Heart right ventricle (tissue), 16 donors: ENCODE measurements at regions not wholly inside any gene's neighbourhood (a gene's known extent, or its start where the extent isn't known, plus 50 kb on each side); places are given as distances from the start of the nearest gene placed in this dataset.

Source experiments
- ATAC-seq, 8 donors: fragments of 200-7000 bp; cut with Tn5 transposase; one replicate each; pipeline ENCODE4 v1.9.1; 2020; ENCODE audit warnings: mild to moderate bottlenecking in 8 of 8, moderate library complexity in 8 of 8, moderate number of reproducible peaks in 1 of 8
- DNase-seq, 2 donors: peaks; one replicate each; pipeline ENCODE4 v3.0.0-alpha.2; 2020
- H3K27ac ChIP-seq, 10 donors: fragments of 200-600 bp; sonication (generic) in 2 of 10; one replicate each; pipeline versions ENCODE4 v1.5.0 to v1.8.0; 2020 to 2022; ENCODE audit warnings: mild to moderate bottlenecking in 3 of 10
- H3K27me3 ChIP-seq, 7 donors: fragments of 200-600 bp; one replicate each; pipeline ENCODE4 v1.8.0; 2021 to 2022; ENCODE audit warnings: mild to moderate bottlenecking in 2 of 7
- H3K36me3 ChIP-seq, 9 donors: fragments of 200-600 bp; sonication (generic) in 1 of 9; one replicate each; pipeline versions ENCODE4 v1.5.0 to v1.8.0; 2020 to 2022; ENCODE audit warnings: mild to moderate bottlenecking in 2 of 9
- H3K4me1 ChIP-seq, 9 donors: fragments of 200-600 bp; sonication (generic) in 1 of 9; one replicate each; pipeline versions ENCODE4 v1.5.0 to v1.8.0; 2020 to 2022; ENCODE audit warnings: mild to moderate bottlenecking in 4 of 9
- H3K4me3 ChIP-seq, 10 donors: fragments of 200-600 bp; sonication (generic) in 2 of 10; one replicate each; pipeline versions ENCODE4 v1.5.0 to v1.8.0; 2020 to 2022; ENCODE audit warnings: mild to moderate bottlenecking in 7 of 10, moderate library complexity in 2 of 10
- H3K9me3 ChIP-seq, 11 donors: fragments of 200-600 bp in 10 of 11; sonication (generic) in 2 of 11; one replicate each; pipeline versions ENCODE4 v1.5.0 to v1.8.0; 2013 to 2022; ENCODE audit warnings: mild to moderate bottlenecking in 2 of 11, control low read depth in 1 of 11, moderate library complexity in 1 of 11
- WGBS, 2 donors: extraction: QIAGEN DNeasy Blood & Tissue Kit; methylation state at CpG; one replicate each; pipeline ENCODE4 v1.1.7; 2013; ENCODE audit warnings: inconsistent platforms in 1 of 2; 5-methylcytosine and 5-hydroxymethylcytosine counted together
- intact Hi-C, 10 donors: fragments of 100-400 bp; cut with DNase I; formaldehyde crosslinking; loops; one replicate each; pipeline versions ENCODE4 v1.11.1 to v1.14.2; 2022
- TF ChIP-seq, protein P1 (sequence below), 9 donors: fragments of 200-600 bp; sonication (generic) in 2 of 9; IDR thresholded peaks; one replicate each; pipeline versions ENCODE4 v1.5.0 to v1.8.0; 2021 to 2022; ENCODE audit warnings: antibody characterized with exemption in 9 of 9, mild to moderate bottlenecking in 5 of 9, moderate library complexity in 1 of 9
- donor health status: Arrhythmogenic right ventricular cardiomyopathy.
- donor health status: ischemic (EF 13 %, LVEDD 7.1; RV severe dilation, severe dysfunction).
- donor health status: healthy with polysubstance abuse.
- donor health status: DM: no; HTN: yes; CAD: no.
- donor health status: DM: no; HTN: no; CAD: no.
- donor health status: ischemic (EF 25% LVEDD 6.9; RV normal size, moderate dysfunction).
- donor health status: ischemic (EF 25% LVEDD 5.7; RV mildly dilated, moderate dysfunction).
- donor health status: healthy.
- donor health status: DM: yes; HTN: yes; CAD: no.
- donor health status: Ischemic cardiomyopathy.
- donor health status: ischemic (EF 35%, LVEDD 5.7; RV mildly dilated, moderate dysfunction).
- donor health status: nonischemic (EF 11% LVEDD 7.7; RV severe dilation, severe dysfunction).
- donor health status: DM: yes; HTN: yes; CAD: no.
- donor health status: PGD.
- donor health status: ischemic (EF 29% LVEDD 5.4; RV normal size, mild dysfunction).
- donor health status: nonischemic (EF 23%, LVEDD 6.1; RV moderate dilation, normal function).

DNA sequence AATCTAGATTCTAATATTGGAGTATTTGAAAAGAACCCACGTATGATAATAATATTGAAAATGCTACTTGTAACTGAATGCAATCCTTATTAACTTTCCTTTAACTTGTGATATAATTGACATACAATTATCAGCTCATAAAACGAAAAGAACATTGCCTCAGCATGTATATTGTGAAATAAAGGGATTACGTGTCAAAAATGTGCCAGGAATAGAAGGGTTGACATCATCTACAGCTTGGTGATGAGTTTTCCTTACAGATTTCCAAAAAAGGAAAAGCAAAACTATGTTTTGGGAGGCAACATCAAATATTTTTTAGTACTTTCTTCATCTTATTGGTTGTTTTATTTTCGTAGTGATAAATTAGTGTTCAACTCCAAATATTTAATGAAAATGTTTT, 266.0 kb upstream of the PTGER4 start:
- H3K4me1 ChIP-seq, result peaks cover 0 to 48% (median 19%) of the 10 kb centered on the region in 9 donors
- intact Hi-C loops, result loop anchor here in 1 of 10 donors (5.0 kb wide), 1 partner anchor 274 kb away; no protein-coding TSS in a partner anchor
- no peak for ATAC-seq
- no peaks in the 10 kb centered on the region for H3K27me3 ChIP-seq
- H3K36me3 ChIP-seq, result no peaks in the 10 kb centered on the region
- DNase-seq, result no peak
- peaks cover 0 to 13% (median 0%) of the 10 kb centered on the region in 11 donors for H3K9me3 ChIP-seq
- TF ChIP-seq, protein P1, sequence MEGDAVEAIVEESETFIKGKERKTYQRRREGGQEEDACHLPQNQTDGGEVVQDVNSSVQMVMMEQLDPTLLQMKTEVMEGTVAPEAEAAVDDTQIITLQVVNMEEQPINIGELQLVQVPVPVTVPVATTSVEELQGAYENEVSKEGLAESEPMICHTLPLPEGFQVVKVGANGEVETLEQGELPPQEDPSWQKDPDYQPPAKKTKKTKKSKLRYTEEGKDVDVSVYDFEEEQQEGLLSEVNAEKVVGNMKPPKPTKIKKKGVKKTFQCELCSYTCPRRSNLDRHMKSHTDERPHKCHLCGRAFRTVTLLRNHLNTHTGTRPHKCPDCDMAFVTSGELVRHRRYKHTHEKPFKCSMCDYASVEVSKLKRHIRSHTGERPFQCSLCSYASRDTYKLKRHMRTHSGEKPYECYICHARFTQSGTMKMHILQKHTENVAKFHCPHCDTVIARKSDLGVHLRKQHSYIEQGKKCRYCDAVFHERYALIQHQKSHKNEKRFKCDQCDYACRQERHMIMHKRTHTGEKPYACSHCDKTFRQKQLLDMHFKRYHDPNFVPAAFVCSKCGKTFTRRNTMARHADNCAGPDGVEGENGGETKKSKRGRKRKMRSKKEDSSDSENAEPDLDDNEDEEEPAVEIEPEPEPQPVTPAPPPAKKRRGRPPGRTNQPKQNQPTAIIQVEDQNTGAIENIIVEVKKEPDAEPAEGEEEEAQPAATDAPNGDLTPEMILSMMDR (IDR thresholded peaks at IDR 0.05), result no peak
- no peak overlapping the region for H3K27ac ChIP-seq
- no peak overlapping the region for H3K4me3 ChIP-seq
- 69 to 71% methylated on average over 4 of the region's 4 CpGs for WGBS, 2 donors

DNA sequence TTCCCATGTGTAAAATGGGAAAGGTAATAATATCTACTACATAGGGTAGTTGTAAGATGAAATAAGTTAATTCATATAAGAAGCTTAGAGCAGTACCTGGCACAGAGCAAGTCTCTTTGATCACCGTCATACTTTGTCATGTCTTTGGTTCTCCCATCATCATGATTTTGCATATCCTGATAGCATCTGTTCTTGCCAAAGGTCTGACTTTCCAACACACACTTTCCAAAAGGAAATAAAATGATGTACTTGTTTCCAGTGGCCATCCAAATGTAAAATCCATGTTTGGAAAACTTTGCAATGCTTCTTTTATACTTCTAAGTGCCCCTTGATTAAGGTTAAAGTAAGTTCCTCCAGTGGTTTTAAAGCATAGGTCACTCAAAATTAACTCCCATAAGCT, 266.9 kb upstream of the PTGER4 start:
- Histone ChIP-seq H3K9me3 (peaks cover 0 to 7% (median 0%) of the 10 kb centered on the region in 11 donors), H3K36me3 (no peaks in the 10 kb centered on the region), H3K4me1 (peaks cover 0 to 54% (median 19%) of the 10 kb centered on the region in 9 donors), H3K4me3 (no peak overlapping the region), H3K27me3 (no peaks in the 10 kb centered on the region), H3K27ac (no peak overlapping the region)
- WGBS, 2 donors, result 72 to 79% methylated on average over 1 of the region's 1 CpG
- TF ChIP-seq, protein P1 (IDR thresholded peaks at IDR 0.05), result no peak
- no peak for ATAC-seq
- no peak for DNase-seq
- intact Hi-C loops, result loop anchor here in 1 of 10 donors (5.0 kb wide), 1 partner anchor 275 kb away; no protein-coding TSS in a partner anchor

DNA sequence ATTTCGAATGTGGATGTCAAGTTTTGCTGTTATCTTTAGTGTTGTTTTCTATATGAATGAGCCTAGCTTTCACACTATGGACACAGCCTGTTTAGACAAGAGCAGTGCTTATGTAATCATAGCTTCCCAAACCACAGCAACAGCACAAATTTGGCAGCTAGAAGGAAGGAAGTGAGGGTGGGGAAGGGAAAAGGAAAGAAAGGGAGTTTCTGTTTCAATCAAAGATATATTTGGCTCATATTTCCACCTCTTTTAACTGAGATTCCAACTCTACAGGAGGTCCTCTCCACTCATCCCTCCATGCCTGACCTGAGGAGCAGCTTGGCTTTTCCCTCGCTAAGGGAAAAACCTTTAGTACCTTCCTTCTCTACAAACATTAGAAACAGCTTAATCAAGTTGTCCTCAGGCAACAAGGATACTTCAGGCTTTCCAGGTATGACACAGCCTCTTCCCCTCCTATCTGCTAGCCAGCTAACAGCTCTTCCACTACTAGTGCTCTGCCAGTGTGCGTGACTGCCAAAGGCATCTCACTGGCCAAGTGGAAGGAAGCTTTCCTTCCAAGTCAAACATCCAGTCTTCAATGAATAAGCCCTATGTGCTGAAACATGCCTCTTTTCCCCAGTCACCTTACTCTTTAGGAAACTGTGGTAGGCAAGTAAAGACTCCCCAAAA, 268.6 kb upstream of the PTGER4 start:
- peak overlapping the region in 2 of 10 donors; percentile 7 to 24 for H3K4me3 ChIP-seq
- TF ChIP-seq, protein P1 (IDR thresholded peaks at IDR 0.05), result no peak
- DNase-seq (peak in 1 of 2 donors; percentile 27), ATAC-seq (peak in 7 of 8 donors; percentile 61 to 84 (median 83))
- intact Hi-C loops, result loop anchor here in 1 of 10 donors (5.0 kb wide), 1 partner anchor 276 kb away; no protein-coding TSS in a partner anchor
- no peaks in the 10 kb centered on the region for H3K27me3 ChIP-seq
- H3K9me3 ChIP-seq, result no peaks in the 10 kb centered on the region
- 42 to 61% methylated on average over 3 of the region's 3 CpGs for WGBS, 2 donors
- peak overlapping the region; percentile 1 to 88 (median 60) for H3K27ac ChIP-seq
- H3K4me1 ChIP-seq, result peaks cover under 1 to 71% (median 27%) of the 10 kb centered on the region in 9 donors
- no peaks in the 10 kb centered on the region for H3K36me3 ChIP-seq

DNA sequence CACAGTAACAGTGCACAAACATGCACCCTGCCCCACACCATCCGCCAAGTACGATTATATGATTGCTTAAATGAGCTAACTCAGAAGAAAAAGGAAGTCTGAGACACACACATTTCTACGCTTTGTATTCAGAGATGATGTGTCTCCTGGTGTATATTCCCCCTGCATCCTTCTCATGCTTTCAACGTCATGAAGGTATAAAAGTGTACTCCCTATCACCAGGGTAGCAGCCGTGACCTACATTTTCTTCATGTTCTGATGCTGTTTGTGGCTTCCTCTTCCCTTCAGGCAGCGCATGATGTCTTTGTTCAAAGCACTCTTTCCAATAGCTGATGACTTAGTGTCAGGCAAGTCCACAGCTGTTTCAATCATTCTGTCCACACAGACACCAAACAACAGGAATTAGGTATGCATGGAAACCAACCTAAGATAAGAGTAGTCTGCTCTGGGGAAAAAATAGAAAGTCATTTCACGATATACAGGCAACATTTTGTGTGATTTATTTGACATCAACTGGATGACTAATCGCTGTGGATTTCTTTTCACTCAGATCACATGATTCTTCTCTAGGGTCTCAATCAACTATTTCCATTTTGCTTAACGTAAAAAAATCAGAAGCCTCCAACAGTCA, 269.4 kb upstream of the PTGER4 start:
- peaks cover 4 to 78% (median 34%) of the 10 kb centered on the region in 9 donors for H3K4me1 ChIP-seq
- no peaks in the 10 kb centered on the region for H3K9me3 ChIP-seq
- H3K4me3 ChIP-seq, result peak overlapping the region in 2 of 10 donors; percentile 7 to 24
- TF ChIP-seq, protein P1 (IDR thresholded peaks at IDR 0.05), result no peak
- WGBS, 2 donors, result 37 to 41% methylated on average over 9 of the region's 9 CpGs
- ATAC-seq (peak in 7 of 8 donors; percentile 30 to 86 (median 63)), DNase-seq (peak in 1 of 2 donors; percentile 32)
- H3K27me3 ChIP-seq, result no peaks in the 10 kb centered on the region
- peak overlapping the region; percentile 1 to 88 (median 60) for H3K27ac ChIP-seq
- intact Hi-C loops, result loop anchor here in 1 of 10 donors (5.0 kb wide), 1 partner anchor 277 kb away; no protein-coding TSS in a partner anchor
- H3K36me3 ChIP-seq, result no peaks in the 10 kb centered on the region
